Thoracic aorta (tissue), 2 donors: ENCODE measurements at regions not wholly inside any gene's neighbourhood (a gene's known extent, or its start where the extent isn't known, plus 50 kb on each side); places are given as distances from the start of the nearest gene placed in this dataset.

Source experiments
- ATAC-seq: fragments of 150-250 bp; one replicate; pipeline ENCODE4 v1.8.0; 2017; ENCODE audit warnings: low read depth; ENCODE audit not compliant: insufficient number of reproducible peaks, low FRiP score
- DNase-seq: peaks from one replicate; pipeline ENCODE4 v3.0.0-alpha.2; 2020; ENCODE audit warnings: low spot score
- H3K27ac ChIP-seq, 2 donors: fragments of 200-600 bp; sonication (generic); 1 replicate in 1 of 2; 2 replicates in 1 of 2; pipeline ENCODE4 v1.5.1; 2016; ENCODE audit warnings: mild to moderate bottlenecking in 2 of 2, moderate library complexity in 2 of 2
- H3K27me3 ChIP-seq: fragments of 200-600 bp; sonication (generic); replicated peaks from 2 replicates; pipeline ENCODE4 v1.6.0; 2016; ENCODE audit warnings: mild to moderate bottlenecking; ENCODE audit not compliant: insufficient read depth
- H3K36me3 ChIP-seq: fragments of 200-600 bp; sonication (generic); one replicate; pipeline ENCODE4 v1.5.1; 2016
- H3K4me1 ChIP-seq, 2 donors: fragments of 200-600 bp; sonication (generic); 1 replicate in 1 of 2; 2 replicates in 1 of 2; pipeline versions ENCODE4 v1.5.1 to v1.6.0; 2016; ENCODE audit warnings: low read depth in 2 of 2, mild to moderate bottlenecking in 1 of 2; ENCODE audit not compliant: control insufficient read depth in 1 of 2
- H3K4me3 ChIP-seq: fragments of 200-600 bp; sonication (generic); 2 replicates; pipeline ENCODE4 v1.5.1; 2016; ENCODE audit warnings: mild to moderate bottlenecking
- H3K9me3 ChIP-seq: fragments of 200-600 bp; sonication (generic); 2 replicates; pipeline ENCODE4 v1.5.1; 2016
- CTCF ChIP-seq: fragments of 200-600 bp; sonication (generic); IDR thresholded peaks from one replicate; pipeline ENCODE4 v1.5.1; 2019; ENCODE audit warnings: antibody characterized with exemption

- Histone ChIP-seq H3K36me3 (no peaks in the 10 kb centered on the region), H3K9me3 (no peaks in the 10 kb centered on the region), H3K4me1 (peaks cover 16 to 38% of the 10 kb centered on the region in 2 donors), H3K27me3 (no peaks in the 10 kb centered on the region), H3K4me3 (no peak overlapping the region), H3K27ac (no peak overlapping the region)
- no peak for TF ChIP-seq CTCF
- DNase-seq: no peak
- ATAC-seq: no peak
Observed at GRCh38 chr21:35775778-35776544, 284.4 kb downstream of the SETD4 start.

- no peak for DNase-seq
- Histone ChIP-seq H3K27ac (no peak overlapping the region), H3K36me3 (no peaks in the 10 kb centered on the region), H3K27me3 (no peaks in the 10 kb centered on the region), H3K9me3 (no peaks in the 10 kb centered on the region), H3K4me1 (peaks cover 20 to 34% of the 10 kb centered on the region in 2 donors), H3K4me3 (no peak overlapping the region)
- ATAC-seq: no peak
- TF ChIP-seq CTCF: no peak
Observed at GRCh38 chr21:35770101-35770945, 290.0 kb downstream of the SETD4 start.

- DNase-seq (no peak), ATAC-seq (no peak)
- Histone ChIP-seq H3K27ac (no peak overlapping the region), H3K4me1 (peaks cover 20 to 31% of the 10 kb centered on the region in 2 donors), H3K4me3 (no peak overlapping the region), H3K27me3 (no peaks in the 10 kb centered on the region), H3K36me3 (no peaks in the 10 kb centered on the region), H3K9me3 (no peaks in the 10 kb centered on the region)
- no peak for TF ChIP-seq CTCF
Observed at GRCh38 chr21:35768187-35768586, 292.1 kb downstream of the SETD4 start.

GRCh38 chr21:35764586-35764985 is 295.7 kb downstream of the SETD4 start:
- no peaks in the 10 kb centered on the region for H3K36me3 ChIP-seq

More at GRCh38 chr21:35764586-35764985, 295.7 kb downstream of the SETD4 start:
- Histone ChIP-seq H3K27me3 (no peaks in the 10 kb centered on the region), H3K9me3 (no peaks in the 10 kb centered on the region), H3K4me1 (peaks cover 8 to 25% of the 10 kb centered on the region in 2 donors), H3K27ac (no peak overlapping the region), H3K4me3 (no peak overlapping the region)
- ATAC-seq: no peak
- no peak for TF ChIP-seq CTCF
- DNase-seq: no peak
